Spleen (tissue), 7 donors: ENCODE measurements at regions not wholly inside any gene's neighbourhood (a gene's known extent, or its start where the extent isn't known, plus 50 kb on each side); places are given as distances from the start of the nearest gene placed in this dataset.

Experiments
- CTCF ChIP-seq, 11 experiments: fragments of 200-600 bp in 7 of 11; fragments of 450-650 bp in 4 of 11; sonication (generic) in 4 of 11; IDR thresholded peaks in 8 of 11; conservative IDR thresholded peaks in 3 of 11; 1 replicate in 7 of 11; 2 replicates in 4 of 11; pipeline versions ENCODE4 v1.4.0 to v1.8.0; 2016 to 2021; ENCODE audit warnings: antibody characterized with exemption in 11 of 11, inconsistent platforms in 4 of 11, mild to moderate bottlenecking in 1 of 11
- POLR2A ChIP-seq, 3 donors: fragments of 450-650 bp; IDR thresholded peaks; one replicate each; pipeline ENCODE4 v1.5.1; 2017; ENCODE audit warnings: antibody characterized with exemption in 3 of 3, mild to moderate bottlenecking in 1 of 3
- POLR2AphosphoS5 ChIP-seq, 3 donors: sonication (generic); formaldehyde crosslinking; IDR thresholded peaks; one replicate each; pipeline ENCODE4 v1.5.1; 2017; ENCODE audit warnings: antibody characterized with exemption in 3 of 3
- donor health status: DM: no; HTN: no; CAD: no; lungs with moderate emphysema.
- donor health status: DM: no; HTN: no; CAD: no.
- donor health status: DM: no; HTN: no; CAD: no.

- TF ChIP-seq CTCF (IDR thresholded peaks at IDR 0.05 in 8 of 11, conservative IDR thresholded peaks at IDR 0.05 in 3 of 11) (no peak), POLR2AphosphoS5 (IDR thresholded peaks at IDR 0.05) (no peak), POLR2A (IDR thresholded peaks at IDR 0.05) (no peak)
These were observed 476.7 kb upstream of the RAB6C start for GRCh38 chr2:129502781-129503180.
